ENCODE measurements at regions not wholly inside any gene's neighbourhood (a gene's known extent, or its start where the extent isn't known, plus 50 kb on each side); places are given as distances from the start of the nearest gene placed in this dataset.

GRCh38 chr1:201690528-201690927 lies 138.4 kb upstream of the IPO9 start:
- no peaks in the 10 kb centered on the region for H3K79me2 ChIP-seq
- no peaks in the 10 kb centered on the region for H3K9me3 ChIP-seq (ENCODE audit: control insufficient read depth, low read length)
- no peak overlapping the region for H3K9ac ChIP-seq
- no peaks in the 10 kb centered on the region for H3K36me3 ChIP-seq (ENCODE audit: control insufficient read depth, insufficient read depth, low read length)
- no peak overlapping the region for H2AFZ ChIP-seq
- no peak for TF ChIP-seq CTCF (IDR thresholded peaks at IDR 0.05)
- no peak overlapping the region for H3K27ac ChIP-seq
- no peak overlapping the region for H3K4me2 ChIP-seq (ENCODE audit: low read length)
- no peaks in the 10 kb centered on the region for H3K27me3 ChIP-seq (ENCODE audit: control insufficient read depth, insufficient read depth, low read length)
- no peak overlapping the region for H3K4me3 ChIP-seq (ENCODE audit: low read depth, low read length)
- peaks cover 3% of the 10 kb centered on the region for H3K4me1 ChIP-seq

GRCh38 chr1:201691716-201692554 lies 137.0 kb upstream of the IPO9 start:
- Histone ChIP-seq H3K4me1 (no peaks in the 10 kb centered on the region), H3K9ac (no peak overlapping the region), H3K4me2 (ENCODE audit: low read length) (no peak overlapping the region)

GRCh38 chr1:201692555-201693394 lies 136.2 kb upstream of the IPO9 start:
- Histone ChIP-seq H3K79me2 (no peaks in the 10 kb centered on the region), H3K27ac (no peak overlapping the region), H3K27me3 (ENCODE audit: control insufficient read depth, insufficient read depth, low read length) (no peaks in the 10 kb centered on the region), H3K9me3 (ENCODE audit: control insufficient read depth, low read length) (no peaks in the 10 kb centered on the region), H3K36me3 (ENCODE audit: control insufficient read depth, insufficient read depth, low read length) (no peaks in the 10 kb centered on the region), H2AFZ (no peak overlapping the region), H3K4me3 (ENCODE audit: low read depth, low read length) (no peak overlapping the region), H3K4me2 (ENCODE audit: low read length) (no peak overlapping the region), H3K4me1 (no peaks in the 10 kb centered on the region), H3K9ac (no peak overlapping the region)
- no peak for TF ChIP-seq CTCF (IDR thresholded peaks at IDR 0.05)

More at GRCh38 chr1:201691716-201692554, 137.0 kb upstream of the IPO9 start:
- H3K27me3 ChIP-seq (ENCODE audit: control insufficient read depth, insufficient read depth, low read length) = no peaks in the 10 kb centered on the region
- H3K27ac ChIP-seq = no peak overlapping the region
- no peak for TF ChIP-seq CTCF (IDR thresholded peaks at IDR 0.05)
- H3K36me3 ChIP-seq (ENCODE audit: control insufficient read depth, insufficient read depth, low read length) = no peaks in the 10 kb centered on the region
- no peaks in the 10 kb centered on the region for H3K79me2 ChIP-seq
- no peak overlapping the region for H2AFZ ChIP-seq
- H3K9me3 ChIP-seq (ENCODE audit: control insufficient read depth, low read length) = no peaks in the 10 kb centered on the region
- no peak overlapping the region for H3K4me3 ChIP-seq (ENCODE audit: low read depth, low read length)

GRCh38 chr1:201693890-201694607 lies 134.9 kb upstream of the IPO9 start:
- Histone ChIP-seq H3K4me3 (ENCODE audit: low read depth, low read length) (no peak overlapping the region), H3K36me3 (ENCODE audit: control insufficient read depth, insufficient read depth, low read length) (no peaks in the 10 kb centered on the region), H3K4me1 (no peaks in the 10 kb centered on the region), H3K4me2 (ENCODE audit: low read length) (no peak overlapping the region), H3K9ac (no peak overlapping the region), H3K27me3 (ENCODE audit: control insufficient read depth, insufficient read depth, low read length) (no peaks in the 10 kb centered on the region), H3K79me2 (no peaks in the 10 kb centered on the region), H3K9me3 (ENCODE audit: control insufficient read depth, low read length) (no peaks in the 10 kb centered on the region), H3K27ac (no peak overlapping the region), H2AFZ (no peak overlapping the region)
- no peak for TF ChIP-seq CTCF (IDR thresholded peaks at IDR 0.05)
